ENCODE measurements at regions not wholly inside any gene's neighbourhood (a gene's known extent, or its start where the extent isn't known, plus 50 kb on each side); places are given as distances from the start of the nearest gene placed in this dataset.

GRCh38 chr19:5219551-5220304, 120.9 kb downstream of the PTPRS start:
- no peak for TF ChIP-seq CTCF (conservative IDR thresholded peaks at IDR 0.05; ENCODE audit: low read depth, low read length)
- H3K79me2 ChIP-seq (ENCODE audit: insufficient read depth, low read depth): no peaks in the 10 kb centered on the region
- no peak overlapping the region for H3K4me3 ChIP-seq (IDR thresholded peaks at IDR 0.05; ENCODE audit: insufficient read depth, low read depth, low read length)

GRCh38 chr19:5218963-5219530, 121.6 kb downstream of the PTPRS start:
- Histone ChIP-seq H3K9ac (no peak overlapping the region), H3K36me3 (ENCODE audit: insufficient read depth) (no peaks in the 10 kb centered on the region), H4K20me1 (ENCODE audit: insufficient read depth) (no peaks in the 10 kb centered on the region), H2AFZ (ENCODE audit: low read depth) (no peak overlapping the region), H3K27me3 (ENCODE audit: insufficient read depth, low read depth) (peaks cover 31% of the 10 kb centered on the region), H3K4me2 (no peak overlapping the region), H3K4me3 (IDR thresholded peaks at IDR 0.05; ENCODE audit: insufficient read depth, low read depth, low read length) (no peak overlapping the region), H3K79me2 (ENCODE audit: insufficient read depth, low read depth) (no peaks in the 10 kb centered on the region), H3K27ac (no peak overlapping the region), H3K4me1 (ENCODE audit: low read depth, poor library complexity, severe bottlenecking) (no peaks in the 10 kb centered on the region)
- no peak for TF ChIP-seq CTCF (conservative IDR thresholded peaks at IDR 0.05; ENCODE audit: low read depth, low read length)

More at GRCh38 chr19:5219551-5220304, 120.9 kb downstream of the PTPRS start:
- Histone ChIP-seq H3K4me2 (no peak overlapping the region), H3K36me3 (ENCODE audit: insufficient read depth) (no peaks in the 10 kb centered on the region), H3K27me3 (ENCODE audit: insufficient read depth, low read depth) (peaks cover 31% of the 10 kb centered on the region), H3K9ac (no peak overlapping the region), H4K20me1 (ENCODE audit: insufficient read depth) (no peaks in the 10 kb centered on the region), H3K27ac (no peak overlapping the region), H2AFZ (ENCODE audit: low read depth) (no peak overlapping the region), H3K4me1 (ENCODE audit: low read depth, poor library complexity, severe bottlenecking) (no peaks in the 10 kb centered on the region)

GRCh38 chr19:5218255-5218855, 122.3 kb downstream of the PTPRS start:
- H3K27ac ChIP-seq: no peak overlapping the region
- no peak overlapping the region for H2AFZ ChIP-seq (ENCODE audit: low read depth)
- H3K4me3 ChIP-seq (IDR thresholded peaks at IDR 0.05; ENCODE audit: insufficient read depth, low read depth, low read length): no peak overlapping the region
- H4K20me1 ChIP-seq (ENCODE audit: insufficient read depth): no peaks in the 10 kb centered on the region
- peaks cover 33% of the 10 kb centered on the region for H3K27me3 ChIP-seq (ENCODE audit: insufficient read depth, low read depth)
- H3K9ac ChIP-seq: no peak overlapping the region
- H3K4me1 ChIP-seq (ENCODE audit: low read depth, poor library complexity, severe bottlenecking): no peaks in the 10 kb centered on the region
- no peaks in the 10 kb centered on the region for H3K36me3 ChIP-seq (ENCODE audit: insufficient read depth)
- H3K79me2 ChIP-seq (ENCODE audit: insufficient read depth, low read depth): no peaks in the 10 kb centered on the region
- no peak for TF ChIP-seq CTCF (conservative IDR thresholded peaks at IDR 0.05; ENCODE audit: low read depth, low read length)
- H3K4me2 ChIP-seq: no peak overlapping the region

- Histone ChIP-seq H3K79me2 (ENCODE audit: insufficient read depth, low read depth) (no peaks in the 10 kb centered on the region), H3K9ac (no peak overlapping the region), H3K4me1 (ENCODE audit: low read depth, poor library complexity, severe bottlenecking) (no peaks in the 10 kb centered on the region), H3K27me3 (ENCODE audit: insufficient read depth, low read depth) (peaks cover 37% of the 10 kb centered on the region), H3K4me2 (no peak overlapping the region), H2AFZ (ENCODE audit: low read depth) (no peak overlapping the region), H3K36me3 (ENCODE audit: insufficient read depth) (no peaks in the 10 kb centered on the region), H3K27ac (no peak overlapping the region), H3K4me3 (IDR thresholded peaks at IDR 0.05; ENCODE audit: insufficient read depth, low read depth, low read length) (no peak overlapping the region), H4K20me1 (ENCODE audit: insufficient read depth) (no peaks in the 10 kb centered on the region)
- TF ChIP-seq CTCF (conservative IDR thresholded peaks at IDR 0.05; ENCODE audit: low read depth, low read length): no peak
Measured at GRCh38 chr19:5217171-5217570, 123.4 kb downstream of the PTPRS start.

Measured in KMS-11 (cell line).